HG02623 (cell line): ENCODE measurements at regions not wholly inside any gene's neighbourhood (a gene's known extent, or its start where the extent isn't known, plus 50 kb on each side); places are given as distances from the start of the nearest gene placed in this dataset.
"Not testable (repeated sequence)": the region's sequence is repeated elsewhere in the genome, so short reads cannot be mapped to it uniquely, and the experiment has no call there.

Experiments
- ATAC-seq: cut with Tn5 transposase; IDR thresholded peaks from one replicate; pipeline ENCODE4 v1.9.1; 2021; ENCODE audit warnings: moderate library complexity; ENCODE audit not compliant: unreplicated experiment

GRCh38 chr3:39651993-39652739 is 157.2 kb upstream of the MYRIP start:
- ATAC-seq, result no peak

GRCh38 chr3:39655718-39656117 is 153.7 kb upstream of the MYRIP start:
- not testable (repeated sequence) for ATAC-seq

- no peak for ATAC-seq
These were observed 152.3 kb upstream of the MYRIP start for GRCh38 chr3:39657075-39657474.

- ATAC-seq, result no peak
These were observed 151.6 kb upstream of the MYRIP start for GRCh38 chr3:39657775-39658174.

- no peak for ATAC-seq
These were observed 144.5 kb upstream of the MYRIP start for GRCh38 chr3:39664931-39665330.

GRCh38 chr3:39665441-39665840 is 144.0 kb upstream of the MYRIP start:
- ATAC-seq, result no peak

GRCh38 chr3:39668420-39668819 is 141.0 kb upstream of the MYRIP start:
- ATAC-seq, result peak; percentile 53

- no peak for ATAC-seq
These were observed 138.3 kb upstream of the MYRIP start for GRCh38 chr3:39671116-39671515.

GRCh38 chr3:39671600-39671999 is 137.8 kb upstream of the MYRIP start:
- ATAC-seq, result no peak

GRCh38 chr3:39705351-39705900 is 104.0 kb upstream of the MYRIP start:
- ATAC-seq, result no peak

GRCh38 chr3:39707314-39707909 is 102.0 kb upstream of the MYRIP start:
- no peak for ATAC-seq

- ATAC-seq, result no peak
These were observed 96.9 kb upstream of the MYRIP start for GRCh38 chr3:39712413-39713048.

GRCh38 chr3:39713341-39713740 is 96.1 kb upstream of the MYRIP start:
- ATAC-seq, result not testable (repeated sequence)

GRCh38 chr3:39716849-39717248 is 92.6 kb upstream of the MYRIP start:
- ATAC-seq, result no peak

GRCh38 chr3:39718674-39719595 is 90.5 kb upstream of the MYRIP start:
- no peak for ATAC-seq

GRCh38 chr3:39721076-39721475 is 88.3 kb upstream of the MYRIP start:
- no peak for ATAC-seq

- ATAC-seq, result no peak
These were observed 85.1 kb upstream of the MYRIP start for GRCh38 chr3:39724233-39724846.

GRCh38 chr3:39725321-39725720 is 84.1 kb upstream of the MYRIP start:
- no peak for ATAC-seq

GRCh38 chr3:39727415-39727814 is 82.0 kb upstream of the MYRIP start:
- ATAC-seq, result no peak

- no peak for ATAC-seq
These were observed 75.6 kb upstream of the MYRIP start for GRCh38 chr3:39733804-39734203.
